ENCODE measurements at regions not wholly inside any gene's neighbourhood (a gene's known extent, or its start where the extent isn't known, plus 50 kb on each side); places are given as distances from the start of the nearest gene placed in this dataset.

DNA sequence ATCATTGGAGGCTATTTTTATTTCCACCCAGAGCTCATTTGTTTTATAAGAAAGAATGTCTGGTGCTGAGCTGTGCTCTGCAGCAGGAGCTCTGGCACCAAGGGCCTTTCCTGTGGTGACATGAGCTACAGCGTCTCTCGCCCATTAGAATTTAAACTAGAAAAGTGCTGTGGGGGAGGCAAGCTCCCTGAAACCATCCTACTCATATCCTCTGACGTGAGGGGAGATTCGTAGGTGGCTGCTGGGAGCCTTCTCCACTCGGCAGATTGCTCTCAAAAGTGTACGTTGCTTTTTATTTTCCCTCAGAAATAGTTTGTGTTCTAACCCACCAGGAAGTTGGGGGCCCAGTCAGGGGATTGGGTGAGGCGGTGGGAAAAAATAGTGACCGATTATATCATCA is 76.3 kb upstream of the ARHGEF3 start:
- no peak for DNase-seq (ENCODE audit: low read depth, low spot score)
- Histone ChIP-seq H3K4me2 (ENCODE audit: low read length) (no peak overlapping the region), H3K79me2 (ENCODE audit: insufficient read depth, low read length) (no peaks in the 10 kb centered on the region), H4K20me1 (ENCODE audit: insufficient read depth) (no peaks in the 10 kb centered on the region), H3K9ac (ENCODE audit: low read length) (no peak overlapping the region), H3K4me1 (ENCODE audit: control insufficient read depth in 1 of 2, insufficient read depth in 2 of 2, low read length in 2 of 2) (peaks cover 3 to 27% of the 10 kb centered on the region in 2 experiments; a peak in 3 of 4 replicates), H3K9me2 (ENCODE audit: insufficient read depth) (no peaks in the 10 kb centered on the region), H3K9me3 (ENCODE audit: control insufficient read depth in 1 of 2, insufficient read depth in 1 of 2, low read depth in 1 of 2, low read length in 2 of 2) (no peaks in the 10 kb centered on the region), H3K36me3 (ENCODE audit: control insufficient read depth in 1 of 2, insufficient read depth in 2 of 2, low read length in 2 of 2) (no peaks in the 10 kb centered on the region), H3K27me3 (ENCODE audit: insufficient read depth, low read length) (no peaks in the 10 kb centered on the region), H2AFZ (ENCODE audit: low read depth, low read length, poor library complexity, severe bottlenecking) (no peak overlapping the region), H3K4me3 (replicated peaks in 1 of 2; ENCODE audit: low read depth in 1 of 2, low read length in 2 of 2) (no peak overlapping the region), H3K27ac (ENCODE audit: low read depth, low read length) (no peak overlapping the region)
- BruUV-seq (replicated peaks) = no TSS peak
- RAD21 ChIA-PET (ENCODE audit: low non-redundant PET in 1 of 2, low total read pairs in 2 of 2, uncharacterized antibody in 2 of 2, unreplicated experiment in 2 of 2) = no interaction called here
- intact Hi-C loops (cut with micrococcal nuclease) = no loop called here
- POLR2A ChIA-PET = no interaction called here
- ATAC-seq = no peak
- TF ChIP-seq EZH2 (IDR thresholded peaks at IDR 0.05) = no peak
- TF ChIP-seq SP1 (IDR thresholded peaks at IDR 0.05; ENCODE audit: low read depth) = no peak
- no peak for TF ChIP-seq EZH2phosphoT487 (IDR thresholded peaks at IDR 0.05; ENCODE audit: borderline replicate concordance)
- TF ChIP-seq RAD21 (IDR thresholded peaks at IDR 0.05; ENCODE audit: low read depth) = no peak
- no peak for TF ChIP-seq POLR2A (IDR thresholded peaks at IDR 0.05; ENCODE audit: borderline replicate concordance, extremely low read depth, insufficient read depth, insufficient read length)
- TF ChIP-seq YY1 (IDR thresholded peaks at IDR 0.05; ENCODE audit: extremely low read depth, insufficient replicate concordance, low read depth, low read length) = no peak
- TF ChIP-seq, protein P1, sequence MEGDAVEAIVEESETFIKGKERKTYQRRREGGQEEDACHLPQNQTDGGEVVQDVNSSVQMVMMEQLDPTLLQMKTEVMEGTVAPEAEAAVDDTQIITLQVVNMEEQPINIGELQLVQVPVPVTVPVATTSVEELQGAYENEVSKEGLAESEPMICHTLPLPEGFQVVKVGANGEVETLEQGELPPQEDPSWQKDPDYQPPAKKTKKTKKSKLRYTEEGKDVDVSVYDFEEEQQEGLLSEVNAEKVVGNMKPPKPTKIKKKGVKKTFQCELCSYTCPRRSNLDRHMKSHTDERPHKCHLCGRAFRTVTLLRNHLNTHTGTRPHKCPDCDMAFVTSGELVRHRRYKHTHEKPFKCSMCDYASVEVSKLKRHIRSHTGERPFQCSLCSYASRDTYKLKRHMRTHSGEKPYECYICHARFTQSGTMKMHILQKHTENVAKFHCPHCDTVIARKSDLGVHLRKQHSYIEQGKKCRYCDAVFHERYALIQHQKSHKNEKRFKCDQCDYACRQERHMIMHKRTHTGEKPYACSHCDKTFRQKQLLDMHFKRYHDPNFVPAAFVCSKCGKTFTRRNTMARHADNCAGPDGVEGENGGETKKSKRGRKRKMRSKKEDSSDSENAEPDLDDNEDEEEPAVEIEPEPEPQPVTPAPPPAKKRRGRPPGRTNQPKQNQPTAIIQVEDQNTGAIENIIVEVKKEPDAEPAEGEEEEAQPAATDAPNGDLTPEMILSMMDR (IDR thresholded peaks at IDR 0.05 in 2 of 3, conservative IDR thresholded peaks at IDR 0.05 in 1 of 3; ENCODE audit: borderline replicate concordance in 1 of 3, insufficient read depth in 1 of 3, low read depth in 2 of 3, low read length in 2 of 3) = no peak
- TF ChIP-seq JUND (IDR thresholded peaks at IDR 0.05) = no peak
- no peak for TF ChIP-seq MAX (IDR thresholded peaks at IDR 0.05)
- no peak for TF ChIP-seq ZFX (IDR thresholded peaks at IDR 0.05)
- TF ChIP-seq SIN3A (IDR thresholded peaks at IDR 0.05; ENCODE audit: low read depth) = no peak
- TF ChIP-seq ZNF274 (IDR thresholded peaks at IDR 0.05; ENCODE audit: low read depth, low read length) = no peak
- no peak for TF ChIP-seq REST (IDR thresholded peaks at IDR 0.05; ENCODE audit: low read depth)
- TF ChIP-seq, protein P2, sequence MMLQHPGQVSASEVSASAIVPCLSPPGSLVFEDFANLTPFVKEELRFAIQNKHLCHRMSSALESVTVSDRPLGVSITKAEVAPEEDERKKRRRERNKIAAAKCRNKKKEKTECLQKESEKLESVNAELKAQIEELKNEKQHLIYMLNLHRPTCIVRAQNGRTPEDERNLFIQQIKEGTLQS (IDR thresholded peaks at IDR 0.05) = no peak
- TF ChIP-seq EGR1 (IDR thresholded peaks at IDR 0.05; ENCODE audit: low read depth) = no peak
- no peak for TF ChIP-seq ELF1 (IDR thresholded peaks at IDR 0.05; ENCODE audit: borderline replicate concordance, low read depth)
- CTCF ChIA-PET = no interaction called here

Measured in HCT116 (cell line).